ENCODE measurements at regions not wholly inside any gene's neighbourhood (a gene's known extent, or its start where the extent isn't known, plus 50 kb on each side); places are given as distances from the start of the nearest gene placed in this dataset.

DNA sequence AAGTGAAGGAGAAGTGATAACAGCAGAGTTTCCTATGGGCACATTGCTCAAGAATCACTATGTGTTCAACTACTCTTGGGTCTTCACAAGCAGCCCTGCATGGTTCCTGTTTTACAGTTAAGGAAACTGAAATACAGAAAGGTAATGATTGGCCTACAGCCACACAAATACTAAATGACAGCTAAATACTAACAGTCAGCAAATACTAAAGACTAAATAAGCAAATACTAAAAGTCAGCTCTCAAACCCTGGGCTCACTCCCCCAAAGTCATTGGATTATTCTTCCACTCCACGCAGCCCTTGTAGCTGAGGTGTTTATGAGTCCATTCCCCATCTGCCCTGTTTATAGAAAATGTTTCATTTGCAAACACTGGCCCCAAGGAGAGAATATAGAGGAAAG lies 372.7 kb upstream of the CDH11 start:
- Mint-ChIP-seq H3K9me3 (ENCODE audit: insufficient read depth) (no peaks in the 10 kb centered on the region), H3K36me3 (ENCODE audit: low read depth) (no peaks in the 10 kb centered on the region), H3K27me3 (ENCODE audit: low read depth) (no peaks in the 10 kb centered on the region), H3K4me3 (no peak overlapping the region), H3K4me1 (ENCODE audit: low read depth) (no peaks in the 10 kb centered on the region), H3K27ac (no peak overlapping the region)
- ChIA-PET CTCF (no interaction called here), POLR2A (no interaction called here)
- no peak for ATAC-seq
- no peak for DNase-seq

- Mint-ChIP-seq H3K27ac (no peak overlapping the region), H3K4me1 (ENCODE audit: low read depth) (no peaks in the 10 kb centered on the region), H3K36me3 (ENCODE audit: low read depth) (no peaks in the 10 kb centered on the region), H3K4me3 (no peak overlapping the region), H3K27me3 (ENCODE audit: low read depth) (no peaks in the 10 kb centered on the region), H3K9me3 (ENCODE audit: insufficient read depth) (no peaks in the 10 kb centered on the region)
- POLR2A ChIA-PET: no interaction called here
- ATAC-seq (no peak), DNase-seq (no peak)
- CTCF ChIA-PET: no interaction called here
Measured at GRCh38 chr16:65494080-65494479, 372.2 kb upstream of the CDH11 start.

- CTCF ChIA-PET: no interaction called here
- ATAC-seq (no peak), DNase-seq (no peak)
- H3K4me1 Mint-ChIP-seq (ENCODE audit: low read depth): no peaks in the 10 kb centered on the region
- no peak overlapping the region for H3K27ac Mint-ChIP-seq
- no peaks in the 10 kb centered on the region for H3K36me3 Mint-ChIP-seq (ENCODE audit: low read depth)
- H3K27me3 Mint-ChIP-seq (ENCODE audit: low read depth): no peaks in the 10 kb centered on the region
- POLR2A ChIA-PET: no interaction called here
- no peak overlapping the region for H3K4me3 Mint-ChIP-seq
- H3K9me3 Mint-ChIP-seq (ENCODE audit: insufficient read depth): no peaks in the 10 kb centered on the region
Measured at GRCh38 chr16:65490286-65490685, 368.4 kb upstream of the CDH11 start.

DNA sequence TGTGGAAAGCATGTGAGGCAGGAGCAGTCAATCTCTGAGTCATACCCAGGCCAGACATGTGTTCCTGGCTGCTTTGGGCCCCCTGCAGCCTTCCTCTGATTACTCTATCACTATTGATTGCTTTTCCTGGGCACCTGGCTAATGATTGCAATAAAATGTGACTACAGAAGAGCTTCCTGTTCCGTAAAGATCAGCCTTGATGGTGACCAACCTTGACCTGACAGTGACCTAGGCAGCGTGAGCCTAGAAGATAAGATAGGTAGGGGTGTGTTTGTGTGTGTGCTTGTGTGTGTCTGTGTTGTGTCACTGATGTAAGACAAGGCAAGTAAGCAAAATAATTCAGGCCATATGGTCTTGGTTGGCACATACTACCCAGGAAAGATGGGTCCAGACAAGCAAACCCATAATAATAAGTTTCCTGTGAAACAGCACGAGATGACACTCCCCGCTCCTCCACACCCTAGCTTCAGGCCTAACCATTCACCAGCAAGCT lies 367.7 kb upstream of the CDH11 start:
- Mint-ChIP-seq H3K4me1 (ENCODE audit: low read depth) (no peaks in the 10 kb centered on the region), H3K27ac (no peak overlapping the region), H3K36me3 (ENCODE audit: low read depth) (no peaks in the 10 kb centered on the region), H3K27me3 (ENCODE audit: low read depth) (no peaks in the 10 kb centered on the region), H3K9me3 (ENCODE audit: insufficient read depth) (no peaks in the 10 kb centered on the region), H3K4me3 (no peak overlapping the region)
- DNase-seq: no peak
- POLR2A ChIA-PET: no interaction called here
- CTCF ChIA-PET: no interaction called here
- ATAC-seq: no peak

DNA sequence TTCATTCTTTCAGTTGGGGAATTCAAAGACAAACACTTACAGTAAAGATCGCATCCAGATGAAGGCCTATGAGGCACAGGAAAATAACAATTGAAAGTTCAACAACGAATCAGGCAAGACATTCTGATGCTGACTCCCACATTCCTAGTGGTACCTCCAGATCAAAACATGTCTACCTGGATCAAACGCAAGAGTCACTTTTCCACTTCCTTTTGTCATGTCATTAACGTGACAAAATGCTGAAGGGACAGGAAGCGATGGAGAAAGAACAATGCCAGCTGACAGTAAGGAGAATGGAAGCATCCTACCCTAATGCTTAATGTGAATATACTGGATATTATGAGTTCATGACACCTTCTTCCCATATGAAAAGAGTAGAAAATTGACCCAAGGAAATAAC lies 365.4 kb upstream of the CDH11 start:
- CTCF ChIA-PET: no interaction called here
- H3K4me1 Mint-ChIP-seq (ENCODE audit: low read depth): no peaks in the 10 kb centered on the region
- ATAC-seq (no peak), DNase-seq (no peak)
- no peaks in the 10 kb centered on the region for H3K9me3 Mint-ChIP-seq (ENCODE audit: insufficient read depth)
- H3K27me3 Mint-ChIP-seq (ENCODE audit: low read depth): no peaks in the 10 kb centered on the region
- H3K36me3 Mint-ChIP-seq (ENCODE audit: low read depth): no peaks in the 10 kb centered on the region
- H3K4me3 Mint-ChIP-seq: no peak overlapping the region
- POLR2A ChIA-PET: no interaction called here
- H3K27ac Mint-ChIP-seq: no peak overlapping the region

- Mint-ChIP-seq H3K4me1 (ENCODE audit: low read depth) (no peaks in the 10 kb centered on the region), H3K4me3 (no peak overlapping the region), H3K9me3 (ENCODE audit: insufficient read depth) (no peaks in the 10 kb centered on the region), H3K36me3 (ENCODE audit: low read depth) (no peaks in the 10 kb centered on the region), H3K27ac (no peak overlapping the region), H3K27me3 (ENCODE audit: low read depth) (no peaks in the 10 kb centered on the region)
- DNase-seq: no peak
- ATAC-seq: no peak
- POLR2A ChIA-PET: no interaction called here
- CTCF ChIA-PET: no interaction called here
Measured at GRCh38 chr16:65481956-65482355, 360.1 kb upstream of the CDH11 start.

DNA sequence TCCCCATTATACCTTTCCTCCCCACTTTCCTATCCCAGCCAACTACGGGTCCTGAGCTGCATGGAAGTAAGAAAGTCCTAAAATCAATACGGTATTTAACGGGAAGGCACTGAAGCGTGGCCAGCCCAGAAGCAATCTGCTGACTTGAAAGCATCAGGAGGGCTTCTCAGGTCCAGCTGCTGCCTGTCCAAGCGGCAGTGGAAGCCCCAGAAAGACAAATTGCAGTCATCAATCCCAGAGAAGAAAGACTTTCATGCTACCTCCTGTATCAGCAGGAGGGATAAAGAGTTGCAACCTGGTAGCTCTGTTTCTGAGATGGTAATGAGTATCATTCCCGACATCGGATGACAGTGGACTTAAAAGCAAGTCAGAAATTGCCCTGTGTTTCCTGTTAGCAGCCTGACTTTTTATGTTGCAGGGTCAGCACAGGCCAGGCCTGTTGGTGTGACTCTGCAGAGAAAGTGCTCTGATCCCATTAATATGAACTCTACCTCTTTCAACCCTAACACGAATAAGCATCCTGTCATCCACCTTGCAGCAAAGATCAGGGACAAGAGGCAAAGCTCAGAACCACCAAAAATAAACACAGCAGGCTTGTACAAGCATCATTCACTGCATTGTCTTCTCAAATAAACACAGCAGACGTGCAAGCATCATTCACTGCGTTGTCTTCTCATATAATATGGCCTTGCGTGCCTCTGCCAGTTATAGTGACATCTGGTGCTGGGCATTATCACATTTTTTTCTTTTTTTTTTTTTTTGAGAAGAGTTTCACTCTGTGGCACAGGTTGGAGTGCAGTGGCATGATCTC lies 358.6 kb upstream of the CDH11 start:
- ATAC-seq (no peak), DNase-seq (no peak)
- no peaks in the 10 kb centered on the region for H3K9me3 Mint-ChIP-seq (ENCODE audit: insufficient read depth)
- no peaks in the 10 kb centered on the region for H3K27me3 Mint-ChIP-seq (ENCODE audit: low read depth)
- POLR2A ChIA-PET: no interaction called here
- no peak overlapping the region for H3K4me3 Mint-ChIP-seq
- no peaks in the 10 kb centered on the region for H3K4me1 Mint-ChIP-seq (ENCODE audit: low read depth)
- H3K27ac Mint-ChIP-seq: no peak overlapping the region
- H3K36me3 Mint-ChIP-seq (ENCODE audit: low read depth): no peaks in the 10 kb centered on the region
- CTCF ChIA-PET: no interaction called here

DNA sequence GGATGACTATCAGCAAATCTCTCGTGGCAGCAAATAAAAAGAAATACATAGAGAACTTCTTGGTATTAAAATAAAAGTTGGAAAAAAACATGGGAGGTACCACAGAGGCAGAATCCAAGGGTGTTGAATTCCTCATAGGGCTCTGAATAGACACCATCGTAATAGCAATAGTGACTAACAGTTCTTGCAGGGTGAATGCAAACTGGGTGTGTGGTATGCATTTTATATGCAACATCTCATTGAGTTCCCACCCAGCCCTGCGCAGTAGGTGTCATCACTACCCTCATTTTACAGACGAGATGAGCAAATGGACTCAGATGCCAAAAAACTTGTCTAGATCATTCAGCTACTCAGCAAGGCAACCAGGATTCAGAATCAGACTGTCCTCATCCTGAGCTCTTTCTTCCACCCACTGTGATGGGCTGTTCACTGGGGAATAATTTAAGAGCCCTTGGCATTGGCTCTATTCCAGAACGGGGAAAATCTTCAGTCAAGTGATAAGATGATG lies 354.6 kb upstream of the CDH11 start:
- Mint-ChIP-seq H3K36me3 (ENCODE audit: low read depth) (no peaks in the 10 kb centered on the region), H3K4me1 (ENCODE audit: low read depth) (no peaks in the 10 kb centered on the region), H3K4me3 (no peak overlapping the region), H3K9me3 (ENCODE audit: insufficient read depth) (no peaks in the 10 kb centered on the region), H3K27ac (no peak overlapping the region), H3K27me3 (ENCODE audit: low read depth) (no peaks in the 10 kb centered on the region)
- POLR2A ChIA-PET: no interaction called here
- CTCF ChIA-PET: no interaction called here
- ATAC-seq (no peak), DNase-seq (no peak)

DNA sequence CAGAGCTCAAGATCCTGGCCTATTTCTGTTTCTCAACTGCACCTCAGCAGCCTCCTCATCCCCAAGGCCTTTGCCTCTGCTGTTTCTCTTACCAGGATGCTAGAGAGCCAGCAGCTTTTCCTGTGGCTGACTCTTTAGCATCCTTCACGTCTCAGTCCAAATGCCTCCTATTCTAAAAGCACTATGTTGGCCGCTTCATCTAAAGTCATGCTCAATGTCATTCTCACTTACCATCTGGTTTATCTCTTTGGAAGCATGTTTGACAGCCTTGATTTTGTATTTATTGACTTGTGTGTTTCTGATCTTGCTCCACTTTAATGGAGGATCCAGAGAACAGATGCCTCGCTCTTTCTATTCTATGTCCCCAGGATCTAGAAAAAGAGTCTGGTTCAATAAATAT lies 351.8 kb upstream of the CDH11 start:
- Mint-ChIP-seq H3K36me3 (ENCODE audit: low read depth) (no peaks in the 10 kb centered on the region), H3K4me3 (no peak overlapping the region)
- CTCF ChIA-PET: no interaction called here

GRCh38 chr16:65469116-65469515 lies 347.3 kb upstream of the CDH11 start:
- CTCF ChIA-PET: no interaction called here

More for the DNA sequence above, 351.8 kb upstream of the CDH11 start:
- POLR2A ChIA-PET: no interaction called here
- DNase-seq (no peak), ATAC-seq (no peak)
- H3K27ac Mint-ChIP-seq: no peak overlapping the region
- no peaks in the 10 kb centered on the region for H3K9me3 Mint-ChIP-seq (ENCODE audit: insufficient read depth)
- H3K27me3 Mint-ChIP-seq (ENCODE audit: low read depth): no peaks in the 10 kb centered on the region
- no peaks in the 10 kb centered on the region for H3K4me1 Mint-ChIP-seq (ENCODE audit: low read depth)

DNA sequence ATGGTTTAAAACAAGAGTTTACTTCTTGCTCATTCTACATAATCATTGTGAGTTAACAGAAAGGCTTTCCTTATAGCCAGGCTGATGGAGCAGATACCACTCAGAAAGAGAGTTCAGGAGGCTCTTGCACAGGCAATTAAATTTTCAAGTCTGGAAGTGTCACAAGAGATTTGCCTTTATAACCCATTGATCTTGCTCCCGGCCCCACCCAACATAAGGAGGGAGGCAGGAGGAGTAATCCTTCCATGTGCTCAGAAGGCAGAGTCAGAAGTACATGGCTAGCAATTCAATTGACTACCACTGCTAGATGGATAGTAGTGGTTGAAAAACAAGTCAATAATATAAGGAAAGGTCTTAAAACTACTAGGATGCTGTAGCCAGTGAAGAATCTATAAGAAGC lies 346.3 kb upstream of the CDH11 start:
- Mint-ChIP-seq H3K27me3 (ENCODE audit: low read depth) (no peaks in the 10 kb centered on the region), H3K4me1 (ENCODE audit: low read depth) (no peaks in the 10 kb centered on the region), H3K9me3 (ENCODE audit: insufficient read depth) (peaks cover 13% of the 10 kb centered on the region), H3K27ac (no peak overlapping the region), H3K4me3 (no peak overlapping the region), H3K36me3 (ENCODE audit: low read depth) (no peaks in the 10 kb centered on the region)
- ATAC-seq: no peak
- CTCF ChIA-PET: no interaction called here
- POLR2A ChIA-PET: no interaction called here
- DNase-seq: no peak

More at GRCh38 chr16:65469116-65469515, 347.3 kb upstream of the CDH11 start:
- no peak overlapping the region for H3K27ac Mint-ChIP-seq
- H3K36me3 Mint-ChIP-seq (ENCODE audit: low read depth): no peaks in the 10 kb centered on the region
- peaks cover 9% of the 10 kb centered on the region for H3K9me3 Mint-ChIP-seq (ENCODE audit: insufficient read depth)
- no peak for DNase-seq
- POLR2A ChIA-PET: no interaction called here
- no peaks in the 10 kb centered on the region for H3K4me1 Mint-ChIP-seq (ENCODE audit: low read depth)
- H3K27me3 Mint-ChIP-seq (ENCODE audit: low read depth): no peaks in the 10 kb centered on the region
- no peak for ATAC-seq
- no peak overlapping the region for H3K4me3 Mint-ChIP-seq

GRCh38 chr16:65463652-65464260 lies 341.9 kb upstream of the CDH11 start:
- no peaks in the 10 kb centered on the region for H3K4me1 Mint-ChIP-seq (ENCODE audit: low read depth)
- H3K27ac Mint-ChIP-seq: no peak overlapping the region
- ATAC-seq: no peak
- POLR2A ChIA-PET: no interaction called here
- no peaks in the 10 kb centered on the region for H3K27me3 Mint-ChIP-seq (ENCODE audit: low read depth)
- H3K4me3 Mint-ChIP-seq: no peak overlapping the region
- DNase-seq: no peak
- H3K36me3 Mint-ChIP-seq (ENCODE audit: low read depth): no peaks in the 10 kb centered on the region
- CTCF ChIA-PET: no interaction called here
- H3K9me3 Mint-ChIP-seq (ENCODE audit: insufficient read depth): peaks cover 23% of the 10 kb centered on the region

- Mint-ChIP-seq H3K4me3 (no peak overlapping the region), H3K27me3 (ENCODE audit: low read depth) (no peaks in the 10 kb centered on the region), H3K4me1 (ENCODE audit: low read depth) (no peaks in the 10 kb centered on the region), H3K9me3 (ENCODE audit: insufficient read depth) (peaks cover 9% of the 10 kb centered on the region), H3K36me3 (ENCODE audit: low read depth) (no peaks in the 10 kb centered on the region), H3K27ac (no peak overlapping the region)
- DNase-seq: no peak
- no peak for ATAC-seq
- ChIA-PET CTCF (no interaction called here), POLR2A (no interaction called here)
Measured at GRCh38 chr16:65457084-65457483, 335.2 kb upstream of the CDH11 start.

Measured in activated CD8-positive, alpha-beta T cell treated with anti-CD3 and anti-CD28 coated beads, Interleukin-2, amount 10 ng/mL, durations not matched to agents 7 days and 5 days (primary cell).